HepG2 (cell line): ENCODE measurements at regions not wholly inside any gene's neighbourhood (a gene's known extent, or its start where the extent isn't known, plus 50 kb on each side); places are given as distances from the start of the nearest gene placed in this dataset.

ENCODE experiments used
- AKAP8 ChIP-seq: sonication (generic); formaldehyde crosslinking; IDR thresholded peaks from 2 replicates; pipeline ENCODE4 v1.5.1; 2020; ENCODE audit warnings: mild to moderate bottlenecking, missing genetic modification reagents
- ARID5B ChIP-seq: IDR thresholded peaks from 2 replicates; pipeline ENCODE4 v1.4.0; 2020; ENCODE audit warnings: mild to moderate bottlenecking, missing genetic modification reagents
- BHLHE40 ChIP-seq: IDR thresholded peaks from 2 replicates; pipeline ENCODE4 v1.6.1; 2011; ENCODE audit warnings: low read length, improper control_type of control experiment
- CHCHD3 ChIP-seq: sonication (generic); formaldehyde crosslinking; IDR thresholded peaks from 2 replicates; pipeline ENCODE4 v1.8.0; 2022; ENCODE audit warnings: mild to moderate bottlenecking, missing genetic modification reagents, moderate library complexity
- DRAP1 ChIP-seq: IDR thresholded peaks from 2 replicates; pipeline ENCODE4 v1.6.1; 2016; ENCODE audit warnings: missing genetic modification reagents, missing compliant biosample characterization
- EHMT2 ChIP-seq: fragments of 200-600 bp; sonication (generic); IDR thresholded peaks from 2 replicates; pipeline ENCODE4 v1.7.0; 2017; ENCODE audit warnings: antibody characterized with exemption, low read depth, low read length, borderline replicate concordance
- ETV5 ChIP-seq: IDR thresholded peaks from 2 replicates; pipeline ENCODE4 v1.6.1; 2018; ENCODE audit warnings: missing biosample characterization, missing genetic modification reagents, inconsistent platforms, borderline replicate concordance
- FOSL1 ChIP-seq: sonication (generic); formaldehyde crosslinking; IDR thresholded peaks from 2 replicates; pipeline ENCODE4 v1.9.0; 2021; ENCODE audit warnings: missing genetic modification reagents, borderline replicate concordance
- IKZF1 ChIP-seq: fragments of 450-650 bp; IDR thresholded peaks from 2 replicates; pipeline ENCODE4 v1.7.1; 2016
- KDM2A ChIP-seq: sonication (generic); formaldehyde crosslinking; IDR thresholded peaks from 2 replicates; pipeline ENCODE4 v1.4.0; 2020; ENCODE audit warnings: low read depth, missing genetic modification reagents, borderline replicate concordance
- MAZ ChIP-seq, 2 experiments: sonication (generic) in 1 of 2; formaldehyde crosslinking in 1 of 2; IDR thresholded peaks; 2 replicates each; pipeline versions ENCODE4 v1.5.0 to v1.6.1; 2012 to 2020; ENCODE audit warnings: low read depth in 2 of 2, mild to moderate bottlenecking in 2 of 2, borderline replicate concordance in 1 of 2, improper control_type of control experiment in 1 of 2, low read length in 1 of 2, missing genetic modification reagents in 1 of 2, moderate library complexity in 1 of 2
- MBD4 ChIP-seq: IDR thresholded peaks from 2 replicates; pipeline ENCODE4 v1.6.1; 2012; ENCODE audit warnings: low read length, inconsistent platforms, borderline replicate concordance
- MXD3 ChIP-seq: IDR thresholded peaks from 2 replicates; pipeline ENCODE4 v1.6.1; 2016; ENCODE audit warnings: mild to moderate bottlenecking, missing biosample characterization, missing genetic modification reagents
- RFX5 ChIP-seq: IDR thresholded peaks from 2 replicates; pipeline ENCODE4 v1.6.1; 2011; ENCODE audit warnings: low read depth, low read length, improper control_type of control experiment
- SRSF9 ChIP-seq: fragments of 200-400 bp; formaldehyde crosslinking; IDR thresholded peaks from 2 replicates; pipeline ENCODE4 v1.6.1; 2018; ENCODE audit warnings: borderline replicate concordance, mild to moderate bottlenecking, low read depth, low read length; ENCODE audit not compliant: insufficient read depth, poor library complexity, severe bottlenecking
- THAP9 ChIP-seq: sonication (generic); formaldehyde crosslinking; IDR thresholded peaks from 2 replicates; pipeline ENCODE4; 2020; ENCODE audit warnings: missing genetic modification reagents, mild to moderate bottlenecking, borderline replicate concordance
- TOE1 ChIP-seq: sonication (generic); formaldehyde crosslinking; IDR thresholded peaks from 2 replicates; pipeline ENCODE4 v1.4.0; 2020; ENCODE audit warnings: mild to moderate bottlenecking, missing genetic modification reagents
- ZUFSP ChIP-seq: sonication (generic); formaldehyde crosslinking; IDR thresholded peaks from 2 replicates; pipeline ENCODE4 v1.9.0; 2021; ENCODE audit warnings: missing genetic modification reagents, mild to moderate bottlenecking, borderline replicate concordance

GRCh38 chr16:86664522-86665318 lies 86.4 kb downstream of the FOXL1 start (continued):
- no peak for TF ChIP-seq TOE1
- no peak for TF ChIP-seq EHMT2
- TF ChIP-seq MXD3 (CRISPR knock-in tag) = no peak
- TF ChIP-seq ZUFSP (CRISPR knock-in tag) = no peak
- no peak for TF ChIP-seq THAP9 (CRISPR knock-in tag)
- no peak for TF ChIP-seq AKAP8
- TF ChIP-seq FOSL1 (CRISPR knock-in tag) = peak; percentile 96
- TF ChIP-seq MBD4 = no peak
- TF ChIP-seq SRSF9 = no peak
- peak; percentile 90 for TF ChIP-seq ETV5 (CRISPR knock-in tag)
- TF ChIP-seq RFX5 = no peak
- 0 out of 2 replicates have a peak, but pooled peaks have one; percentile 11 for TF ChIP-seq KDM2A (CRISPR knock-in tag)
- TF ChIP-seq ARID5B = peak; percentile 91
- no peak for TF ChIP-seq CHCHD3 (CRISPR knock-in tag)
- no peak; the same call in 1 of the 2 replicates for TF ChIP-seq BHLHE40
- TF ChIP-seq IKZF1 = no peak
- no peak for TF ChIP-seq DRAP1 (CRISPR knock-in tag)
- no peak for TF ChIP-seq MAZ (IDR thresholded peaks at IDR 0.05; ENCODE audit: borderline replicate concordance, low read depth, low read length)
- TF ChIP-seq MAZ (CRISPR knock-in tag; IDR thresholded peaks at IDR 0.05; ENCODE audit: low read depth) = 0 out of 2 replicates have a peak, but pooled peaks have one; percentile 37
